GM23338 (cell line): ENCODE measurements at regions not wholly inside any gene's neighbourhood (a gene's known extent, or its start where the extent isn't known, plus 50 kb on each side); places are given as distances from the start of the nearest gene placed in this dataset.
"Not testable (repeated sequence)": the region's sequence is repeated elsewhere in the genome, so short reads cannot be mapped to it uniquely, and the experiment has no call there.

Source experiments
- ATAC-seq: fragments of 200-7000 bp; cut with Tn5 transposase; 3 replicates; pipeline ENCODE4 v1.9.1; 2020
- DNase-seq: peaks from one replicate; pipeline ENCODE4 v3.0.0-alpha.2; 2015; ENCODE audit warnings: low spot score
- H2AFZ ChIP-seq: fragments of 200-600 bp; sonication (generic); 2 replicates; pipeline ENCODE4 v1.8.0; 2016; ENCODE audit warnings: antibody characterized with exemption, mild to moderate bottlenecking, moderate library complexity
- H3F3A ChIP-seq: fragments of 200-600 bp; sonication (generic); replicated peaks from 2 replicates; pipeline ENCODE4 v1.8.0; 2017; ENCODE audit warnings: antibody characterized with exemption, mixed run types, low read depth
- H3K27ac ChIP-seq: fragments of 200-600 bp; sonication (generic); 2 replicates; pipeline ENCODE4 v1.6.1; 2016; ENCODE audit warnings: low read depth
- H3K27me3 ChIP-seq: fragments of 200-600 bp; sonication (generic); 2 replicates; pipeline ENCODE4 v1.8.0; 2016; ENCODE audit warnings: mild to moderate bottlenecking, mixed run types, moderate library complexity; ENCODE audit not compliant: insufficient read depth
- H3K36me3 ChIP-seq: fragments of 200-600 bp; sonication (generic); 2 replicates; pipeline ENCODE4 v1.8.0; 2016; ENCODE audit warnings: mild to moderate bottlenecking; ENCODE audit not compliant: insufficient read depth
- H3K4me1 ChIP-seq: fragments of 200-600 bp; sonication (generic); 2 replicates; pipeline ENCODE4 v1.8.0; 2016; ENCODE audit warnings: mild to moderate bottlenecking, moderate library complexity; ENCODE audit not compliant: insufficient read depth
- H3K4me2 ChIP-seq: fragments of 200-600 bp; sonication (generic); 2 replicates; pipeline ENCODE4 v1.7.1; 2017; ENCODE audit warnings: mixed run types
- H3K4me3 ChIP-seq: fragments of 200-600 bp; sonication (generic); 2 replicates; pipeline ENCODE4 v1.6.1; 2016; ENCODE audit warnings: mixed run types
- H3K79me2 ChIP-seq: fragments of 200-600 bp; sonication (generic); replicated peaks from 2 replicates; pipeline ENCODE4 v1.8.0; 2017; ENCODE audit warnings: mild to moderate bottlenecking; ENCODE audit not compliant: insufficient read depth
- H3K9me2 ChIP-seq: fragments of 200-600 bp; sonication (generic); 2 replicates; pipeline ENCODE4 v1.8.0; 2017; ENCODE audit not compliant: insufficient read depth
- H4K20me1 ChIP-seq: fragments of 200-600 bp; sonication (generic); replicated peaks from 2 replicates; pipeline ENCODE4 v1.8.0; 2017; ENCODE audit warnings: mild to moderate bottlenecking; ENCODE audit not compliant: insufficient read depth
- H3K27ac Mint-ChIP-seq: 2 replicates; pipeline ENCODE4 v1.8.0; 2020; ENCODE audit warnings: inconsistent platforms, mild to moderate bottlenecking, moderate library complexity, mixed read lengths
- H3K27me3 Mint-ChIP-seq: 3 replicates; pipeline ENCODE4 v1.8.0; 2022; ENCODE audit warnings: low read depth, mild to moderate bottlenecking, moderate library complexity, mixed read lengths, inconsistent platforms; ENCODE audit not compliant: insufficient read depth, poor library complexity
- H3K36me3 Mint-ChIP-seq: 3 replicates; pipeline ENCODE4 v1.8.0; 2021; ENCODE audit warnings: low read depth, mild to moderate bottlenecking, inconsistent platforms, moderate library complexity, mixed read lengths
- H3K4me1 Mint-ChIP-seq: 3 replicates; pipeline ENCODE4 v1.8.0; 2020; ENCODE audit warnings: mild to moderate bottlenecking, inconsistent platforms, mixed read lengths
- H3K4me3 Mint-ChIP-seq: 3 replicates; pipeline ENCODE4 v1.8.0; 2021; ENCODE audit warnings: moderate library complexity, mild to moderate bottlenecking, inconsistent platforms, mixed read lengths
- H3K9me3 Mint-ChIP-seq: 3 replicates; pipeline ENCODE4 v1.8.0; 2020; ENCODE audit warnings: moderate library complexity, mild to moderate bottlenecking, inconsistent platforms, mixed read lengths
- ETS1 ChIP-seq: IDR thresholded peaks from 2 replicates; pipeline ENCODE4 v1.6.1; 2016; ENCODE audit warnings: antibody characterized with exemption
- EZH2 ChIP-seq: fragments of 200-600 bp; sonication (generic); IDR thresholded peaks from one replicate; pipeline ENCODE4 v1.8.0; 2017; ENCODE audit warnings: antibody characterized with exemption, mild to moderate bottlenecking, low read depth; ENCODE audit not compliant: unreplicated experiment
- EZH2phosphoT487 ChIP-seq: fragments of 200-600 bp; sonication (generic); IDR thresholded peaks from one replicate; pipeline ENCODE4 v1.8.1; 2018; ENCODE audit warnings: antibody characterized with exemption; ENCODE audit not compliant: unreplicated experiment
- JUNB ChIP-seq: IDR thresholded peaks from one replicate; pipeline ENCODE4 v1.6.1; 2016; ENCODE audit warnings: antibody characterized with exemption; ENCODE audit not compliant: unreplicated experiment
- NANOG ChIP-seq: IDR thresholded peaks from 2 replicates; pipeline ENCODE4 v1.6.1; 2016; ENCODE audit warnings: antibody characterized with exemption, borderline replicate concordance
- POLR2AphosphoS5 ChIP-seq: IDR thresholded peaks from 2 replicates; pipeline ENCODE4 v1.6.1; 2016; ENCODE audit warnings: antibody characterized with exemption, low read depth
- STAT1 ChIP-seq: IDR thresholded peaks from one replicate; pipeline ENCODE4 v1.6.1; 2016; ENCODE audit warnings: antibody characterized with exemption; ENCODE audit not compliant: unreplicated experiment
- ZNF114 ChIP-seq: fragments of 250-450 bp; sonication (Bioruptor Pico); IDR thresholded peaks from 2 replicates; pipeline ENCODE4 v1.5.0; 2020; ENCODE audit warnings: mild to moderate bottlenecking, moderate library complexity
- ZNF331 ChIP-seq: fragments of 250-450 bp; sonication (Bioruptor Pico); IDR thresholded peaks from 2 replicates; pipeline ENCODE4 v1.5.0; 2020; ENCODE audit warnings: low read depth, mild to moderate bottlenecking, moderate library complexity
- TF ChIP-seq, protein P1 (sequence below): IDR thresholded peaks from one replicate; pipeline ENCODE4 v1.6.1; 2018; ENCODE audit warnings: antibody characterized with exemption; ENCODE audit not compliant: unreplicated experiment

- TF ChIP-seq EZH2, result no peak
- no peak for TF ChIP-seq POLR2AphosphoS5
- no peak for TF ChIP-seq ZNF114
These were observed 446.3 kb upstream of the NECTIN3 start (continued) for GRCh38 chr3:110625201-110625747.

- H3K9me3 Mint-ChIP-seq, result not testable (repeated sequence)
These were observed 444.9 kb upstream of the NECTIN3 start for GRCh38 chr3:110626652-110627111.

GRCh38 chr3:110628650-110629301 is 442.8 kb upstream of the NECTIN3 start:
- H3K79me2 ChIP-seq, result no peaks in the 10 kb centered on the region
- peaks cover 6% of the 10 kb centered on the region; the same call in 2 of the 3 replicates for H3K4me1 Mint-ChIP-seq
- no peaks in the 10 kb centered on the region for H3K27me3 ChIP-seq
- peaks cover 9% of the 10 kb centered on the region; the same call in 2 of the 3 replicates for H3K9me3 Mint-ChIP-seq
- no peaks in the 10 kb centered on the region for H3K36me3 ChIP-seq
- 0 out of 2 replicates have a peak, but pooled peaks cover 9% of the 10 kb centered on the region for H3K4me1 ChIP-seq
- no peak overlapping the region for H3K4me3 Mint-ChIP-seq
- no peak overlapping the region for H3K27ac ChIP-seq
- no peak overlapping the region for H3K4me2 ChIP-seq
- no peaks in the 10 kb centered on the region for H3F3A ChIP-seq
- peaks cover 2% of the 10 kb centered on the region; the same call in 1 of the 3 replicates for H3K36me3 Mint-ChIP-seq
- H3K4me3 ChIP-seq, result no peak overlapping the region
- no peak for ATAC-seq
- no peaks in the 10 kb centered on the region for H4K20me1 ChIP-seq
- no peak overlapping the region for H3K27ac Mint-ChIP-seq
- DNase-seq, result no peak
- no peaks in the 10 kb centered on the region for H3K27me3 Mint-ChIP-seq
- H2AFZ ChIP-seq, result no peak overlapping the region
- peaks cover 14% of the 10 kb centered on the region; the same call in 1 of the 2 replicates for H3K9me2 ChIP-seq
- TF ChIP-seq EZH2phosphoT487, result no peak
- TF ChIP-seq JUNB, result no peak
- TF ChIP-seq ZNF331 (CRISPR knock-in tag), result no peak
- TF ChIP-seq STAT1, result no peak
- no peak for TF ChIP-seq ETS1
- TF ChIP-seq NANOG, result no peak
- TF ChIP-seq POLR2AphosphoS5, result no peak
- TF ChIP-seq ZNF114, result no peak
- TF ChIP-seq EZH2, result no peak
- TF ChIP-seq, protein P1, sequence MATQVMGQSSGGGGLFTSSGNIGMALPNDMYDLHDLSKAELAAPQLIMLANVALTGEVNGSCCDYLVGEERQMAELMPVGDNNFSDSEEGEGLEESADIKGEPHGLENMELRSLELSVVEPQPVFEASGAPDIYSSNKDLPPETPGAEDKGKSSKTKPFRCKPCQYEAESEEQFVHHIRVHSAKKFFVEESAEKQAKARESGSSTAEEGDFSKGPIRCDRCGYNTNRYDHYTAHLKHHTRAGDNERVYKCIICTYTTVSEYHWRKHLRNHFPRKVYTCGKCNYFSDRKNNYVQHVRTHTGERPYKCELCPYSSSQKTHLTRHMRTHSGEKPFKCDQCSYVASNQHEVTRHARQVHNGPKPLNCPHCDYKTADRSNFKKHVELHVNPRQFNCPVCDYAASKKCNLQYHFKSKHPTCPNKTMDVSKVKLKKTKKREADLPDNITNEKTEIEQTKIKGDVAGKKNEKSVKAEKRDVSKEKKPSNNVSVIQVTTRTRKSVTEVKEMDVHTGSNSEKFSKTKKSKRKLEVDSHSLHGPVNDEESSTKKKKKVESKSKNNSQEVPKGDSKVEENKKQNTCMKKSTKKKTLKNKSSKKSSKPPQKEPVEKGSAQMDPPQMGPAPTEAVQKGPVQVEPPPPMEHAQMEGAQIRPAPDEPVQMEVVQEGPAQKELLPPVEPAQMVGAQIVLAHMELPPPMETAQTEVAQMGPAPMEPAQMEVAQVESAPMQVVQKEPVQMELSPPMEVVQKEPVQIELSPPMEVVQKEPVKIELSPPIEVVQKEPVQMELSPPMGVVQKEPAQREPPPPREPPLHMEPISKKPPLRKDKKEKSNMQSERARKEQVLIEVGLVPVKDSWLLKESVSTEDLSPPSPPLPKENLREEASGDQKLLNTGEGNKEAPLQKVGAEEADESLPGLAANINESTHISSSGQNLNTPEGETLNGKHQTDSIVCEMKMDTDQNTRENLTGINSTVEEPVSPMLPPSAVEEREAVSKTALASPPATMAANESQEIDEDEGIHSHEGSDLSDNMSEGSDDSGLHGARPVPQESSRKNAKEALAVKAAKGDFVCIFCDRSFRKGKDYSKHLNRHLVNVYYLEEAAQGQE, result no peak

More at GRCh38 chr3:110626652-110627111, 444.9 kb upstream of the NECTIN3 start:
- H3F3A ChIP-seq, H3K36me3 Mint-ChIP-seq, H3K4me1 Mint-ChIP-seq, H3K36me3 ChIP-seq, H4K20me1 ChIP-seq, H3K4me2 ChIP-seq, H2AFZ ChIP-seq, H3K27me3 ChIP-seq, H3K4me1 ChIP-seq, H3K27ac ChIP-seq, ATAC-seq, H3K4me3 Mint-ChIP-seq, DNase-seq, H3K4me3 ChIP-seq, H3K27ac Mint-ChIP-seq, H3K79me2 ChIP-seq, H3K27me3 Mint-ChIP-seq: not testable (repeated sequence)
- H3K9me2 ChIP-seq, result peaks cover 14% of the 10 kb centered on the region; the same call in 1 of the 2 replicates
